Gastroesophageal sphincter (tissue), 4 donors: ENCODE measurements at regions not wholly inside any gene's neighbourhood (a gene's known extent, or its start where the extent isn't known, plus 50 kb on each side); places are given as distances from the start of the nearest gene placed in this dataset.

Experiments
- ATAC-seq: fragments of 150-250 bp; one replicate; pipeline ENCODE4 v1.9.1; 2016; ENCODE audit warnings: mild to moderate bottlenecking, moderate library complexity
- H3K27ac ChIP-seq, 4 donors: fragments of 200-600 bp; sonication (generic) in 3 of 4; 1 replicate in 3 of 4; 2 replicates in 1 of 4; pipeline ENCODE4 v1.5.1; 2016 to 2019
- H3K27me3 ChIP-seq: fragments of 200-600 bp; sonication (generic); one replicate; pipeline ENCODE4 v1.5.1; 2019
- H3K36me3 ChIP-seq, 2 donors: fragments of 200-600 bp; sonication (generic); one replicate each; pipeline ENCODE4 v1.5.1; 2019; ENCODE audit warnings: control low read depth in 1 of 2
- H3K4me1 ChIP-seq, 3 donors: fragments of 200-600 bp; sonication (generic); 1 replicate in 2 of 3; 2 replicates in 1 of 3; pipeline ENCODE4 v1.5.1; 2016 to 2019; ENCODE audit warnings: control low read depth in 2 of 3
- H3K4me3 ChIP-seq, 2 donors: fragments of 200-600 bp; sonication (generic); one replicate each; pipeline ENCODE4 v1.5.1; 2019; ENCODE audit warnings: mild to moderate bottlenecking in 1 of 2, moderate library complexity in 1 of 2
- H3K9me3 ChIP-seq, 3 donors: fragments of 200-600 bp; sonication (generic); one replicate each; pipeline ENCODE4 v1.5.1; 2017 to 2019; ENCODE audit warnings: control low read depth in 2 of 3
- CTCF ChIP-seq, 4 experiments: fragments of 200-600 bp in 2 of 4; fragments of 450-650 bp in 2 of 4; sonication (generic) in 1 of 4; IDR thresholded peaks; one replicate each; pipeline ENCODE4 v1.5.1; 2017 to 2019; ENCODE audit warnings: antibody characterized with exemption in 4 of 4, mild to moderate bottlenecking in 2 of 4, moderate library complexity in 2 of 4
- EP300 ChIP-seq: sonication (generic); formaldehyde crosslinking; IDR thresholded peaks from one replicate; pipeline ENCODE4 v1.6.1; 2017; ENCODE audit warnings: antibody characterized with exemption, mild to moderate bottlenecking
- POLR2A ChIP-seq, 2 donors: fragments of 450-650 bp; IDR thresholded peaks; one replicate each; pipeline ENCODE4 v1.6.1; 2017; ENCODE audit warnings: antibody characterized with exemption in 2 of 2, mild to moderate bottlenecking in 2 of 2, moderate library complexity in 1 of 2
- POLR2AphosphoS5 ChIP-seq: sonication (generic); formaldehyde crosslinking; IDR thresholded peaks from one replicate; pipeline ENCODE4 v1.6.1; 2017; ENCODE audit warnings: antibody characterized with exemption
- WGBS, 2 donors: methylation state at CpG; one replicate each; pipeline ENCODE4 v1.1.5; 2018; ENCODE audit warnings: low coverage in 1 of 2; 5-methylcytosine and 5-hydroxymethylcytosine counted together

GRCh38 chr2:240363746-240364581 is 71.5 kb upstream of the GPC1 start:
- no peak for TF ChIP-seq EP300
- TF ChIP-seq POLR2A (IDR thresholded peaks at IDR 0.05), result no peak
- TF ChIP-seq CTCF (IDR thresholded peaks at IDR 0.05), result no peak
- no peak for TF ChIP-seq POLR2AphosphoS5
- H3K27ac ChIP-seq, result no peak overlapping the region
- H3K36me3 ChIP-seq, result no peaks in the 10 kb centered on the region
- no peak overlapping the region for H3K4me3 ChIP-seq
- 76 to 78% methylated on average over 14 to 21 of the region's 28 CpGs for WGBS, 2 donors
- H3K27me3 ChIP-seq, result no peaks in the 10 kb centered on the region
- no peak for ATAC-seq
- peaks cover 0 to 21% (median 0%) of the 10 kb centered on the region in 3 donors for H3K4me1 ChIP-seq
- peaks cover 0 to 26% (median 0%) of the 10 kb centered on the region in 3 donors for H3K9me3 ChIP-seq

GRCh38 chr2:240364582-240364960 is 70.9 kb upstream of the GPC1 start:
- Histone ChIP-seq H3K27me3 (no peaks in the 10 kb centered on the region), H3K9me3 (peaks cover 0 to 22% (median 0%) of the 10 kb centered on the region in 3 donors), H3K36me3 (no peaks in the 10 kb centered on the region), H3K27ac (no peak overlapping the region), H3K4me3 (no peak overlapping the region), H3K4me1 (peaks cover 0 to 28% (median 5%) of the 10 kb centered on the region in 3 donors)
- no peak for ATAC-seq
- no peak for TF ChIP-seq POLR2AphosphoS5
- no peak for TF ChIP-seq CTCF (IDR thresholded peaks at IDR 0.05)
- no peak for TF ChIP-seq POLR2A (IDR thresholded peaks at IDR 0.05)
- no peak for TF ChIP-seq EP300
- WGBS, 2 donors, result no CpG with 5 or more reads among the region's 16 CpGs

- H3K4me3 ChIP-seq, result no peak overlapping the region
- H3K9me3 ChIP-seq, result peaks cover 0 to 16% (median 0%) of the 10 kb centered on the region in 3 donors
- no CpG with 5 or more reads among the region's 30 CpGs for WGBS, 2 donors
- H3K27ac ChIP-seq, result no peak overlapping the region
- no peaks in the 10 kb centered on the region for H3K27me3 ChIP-seq
- ATAC-seq, result no peak
- TF ChIP-seq POLR2AphosphoS5, result no peak
- TF ChIP-seq EP300, result no peak
- TF ChIP-seq CTCF (IDR thresholded peaks at IDR 0.05), result no peak
- TF ChIP-seq POLR2A (IDR thresholded peaks at IDR 0.05), result no peak
- H3K4me1 ChIP-seq, result peaks cover 0 to 34% (median 11%) of the 10 kb centered on the region in 3 donors
- no peaks in the 10 kb centered on the region for H3K36me3 ChIP-seq
Observed at GRCh38 chr2:240364961-240365775, 70.3 kb upstream of the GPC1 start.

GRCh38 chr2:240365971-240366471 is 69.4 kb upstream of the GPC1 start:
- Histone ChIP-seq H3K36me3 (no peaks in the 10 kb centered on the region), H3K27ac (no peak overlapping the region), H3K4me3 (no peak overlapping the region), H3K9me3 (peaks cover 0 to 7% (median 0%) of the 10 kb centered on the region in 3 donors), H3K27me3 (no peaks in the 10 kb centered on the region), H3K4me1 (peaks cover 0 to 41% (median 14%) of the 10 kb centered on the region in 3 donors)
- no peak for ATAC-seq
- no peak for TF ChIP-seq EP300
- no peak for TF ChIP-seq CTCF (IDR thresholded peaks at IDR 0.05)
- no peak for TF ChIP-seq POLR2A (IDR thresholded peaks at IDR 0.05)
- no peak for TF ChIP-seq POLR2AphosphoS5
- no CpG with 5 or more reads among the region's 9 CpGs for WGBS, 2 donors
